Right atrium auricular region (tissue), 2 donors: ENCODE measurements at regions not wholly inside any gene's neighbourhood (a gene's known extent, or its start where the extent isn't known, plus 50 kb on each side); places are given as distances from the start of the nearest gene placed in this dataset.
"Not testable (repeated sequence)": the region's sequence is repeated elsewhere in the genome, so short reads cannot be mapped to it uniquely, and the experiment has no call there.

Source experiments
- DNase-seq: peaks from one replicate; pipeline ENCODE4 v3.0.0-alpha.2; 2019; ENCODE audit warnings: low spot score
- H3K27ac ChIP-seq, 2 donors: fragments of 200-600 bp; sonication (generic); 1 replicate in 1 of 2; 2 replicates in 1 of 2; pipeline ENCODE4 v1.5.1; 2016 to 2019
- H3K27me3 ChIP-seq, 2 donors: fragments of 200-600 bp; sonication (generic); one replicate each; pipeline versions ENCODE4 v1.5.1 to v1.6.0; 2017 to 2019
- H3K36me3 ChIP-seq: fragments of 200-600 bp; sonication (generic); one replicate; pipeline ENCODE4 v1.5.1; 2016
- H3K4me1 ChIP-seq, 2 donors: fragments of 200-600 bp; sonication (generic); one replicate each; pipeline versions ENCODE4 v1.5.1 to v1.6.0; 2017 to 2019
- H3K4me3 ChIP-seq, 2 donors: fragments of 200-600 bp; sonication (generic); 1 replicate in 1 of 2; 2 replicates in 1 of 2; pipeline ENCODE4 v1.5.1; 2017 to 2019; ENCODE audit warnings: mild to moderate bottlenecking in 1 of 2, moderate library complexity in 1 of 2
- H3K9me3 ChIP-seq, 2 donors: fragments of 200-600 bp; sonication (generic); one replicate each; pipeline ENCODE4 v1.5.1; 2019
- CTCF ChIP-seq, 2 donors: fragments of 200-600 bp; sonication (generic); IDR thresholded peaks; one replicate each; pipeline ENCODE4 v1.5.1; 2019; ENCODE audit warnings: antibody characterized with exemption in 2 of 2

- no peaks in the 10 kb centered on the region for H3K9me3 ChIP-seq
- H3K4me3 ChIP-seq: no peak overlapping the region
- DNase-seq: no peak
- H3K36me3 ChIP-seq: no peaks in the 10 kb centered on the region
- TF ChIP-seq CTCF (IDR thresholded peaks at IDR 0.05): no peak
- no peak overlapping the region for H3K27ac ChIP-seq
- H3K4me1 ChIP-seq: no peaks in the 10 kb centered on the region
- no peaks in the 10 kb centered on the region for H3K27me3 ChIP-seq
Measured at GRCh38 chr1:188827400-188827799, 1650.3 kb downstream of the BRINP3 start.

- not testable (repeated sequence) for H3K4me3 ChIP-seq, H3K4me1 ChIP-seq, H3K27ac ChIP-seq, DNase-seq, H3K27me3 ChIP-seq, H3K36me3 ChIP-seq
- peaks cover 0 to 12% of the 10 kb centered on the region in 2 donors for H3K9me3 ChIP-seq
Measured at GRCh38 chr1:188841111-188841696, 1636.5 kb downstream of the BRINP3 start.

GRCh38 chr1:188846468-188846867 is 1631.2 kb downstream of the BRINP3 start:
- Histone ChIP-seq H3K4me3 (no peak overlapping the region), H3K27ac (no peak overlapping the region), H3K27me3 (no peaks in the 10 kb centered on the region), H3K4me1 (no peaks in the 10 kb centered on the region), H3K9me3 (no peaks in the 10 kb centered on the region), H3K36me3 (no peaks in the 10 kb centered on the region)
- DNase-seq: no peak
- no peak for TF ChIP-seq CTCF (IDR thresholded peaks at IDR 0.05)

GRCh38 chr1:188857526-188858087 is 1620.1 kb downstream of the BRINP3 start:
- H3K4me1 ChIP-seq: no peaks in the 10 kb centered on the region
- H3K27ac ChIP-seq: no peak overlapping the region
- H3K27me3 ChIP-seq: no peaks in the 10 kb centered on the region
- TF ChIP-seq CTCF (IDR thresholded peaks at IDR 0.05): no peak
- H3K4me3 ChIP-seq: no peak overlapping the region
- no peaks in the 10 kb centered on the region for H3K36me3 ChIP-seq
- DNase-seq: no peak
- H3K9me3 ChIP-seq: peaks cover 0 to 6% of the 10 kb centered on the region in 2 donors

DNA sequence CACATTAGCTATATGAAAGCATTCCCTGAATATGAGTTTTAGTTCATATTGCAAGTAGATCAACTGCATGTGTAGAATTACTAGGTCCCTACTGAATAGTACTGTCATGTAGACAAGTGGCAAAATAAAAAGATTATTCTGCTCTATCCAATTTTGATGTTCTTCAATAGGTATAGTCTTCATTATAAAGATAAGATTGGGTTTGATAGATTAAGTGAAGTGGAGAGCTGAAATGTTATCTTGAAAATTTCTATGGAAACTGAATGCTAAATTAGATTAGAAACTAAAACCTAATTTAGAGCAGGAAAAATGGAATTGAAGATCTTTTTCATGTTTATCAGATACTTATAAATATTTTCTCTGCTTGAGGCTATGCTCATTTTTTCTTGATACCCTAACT is 1610.0 kb downstream of the BRINP3 start:
- H3K36me3 ChIP-seq: no peaks in the 10 kb centered on the region
- TF ChIP-seq CTCF (IDR thresholded peaks at IDR 0.05): no peak
- H3K9me3 ChIP-seq: peaks cover 0 to 4% of the 10 kb centered on the region in 2 donors
- H3K4me3 ChIP-seq: no peak overlapping the region
- no peak for DNase-seq
- no peak overlapping the region for H3K27ac ChIP-seq
- no peaks in the 10 kb centered on the region for H3K4me1 ChIP-seq
- no peaks in the 10 kb centered on the region for H3K27me3 ChIP-seq

DNA sequence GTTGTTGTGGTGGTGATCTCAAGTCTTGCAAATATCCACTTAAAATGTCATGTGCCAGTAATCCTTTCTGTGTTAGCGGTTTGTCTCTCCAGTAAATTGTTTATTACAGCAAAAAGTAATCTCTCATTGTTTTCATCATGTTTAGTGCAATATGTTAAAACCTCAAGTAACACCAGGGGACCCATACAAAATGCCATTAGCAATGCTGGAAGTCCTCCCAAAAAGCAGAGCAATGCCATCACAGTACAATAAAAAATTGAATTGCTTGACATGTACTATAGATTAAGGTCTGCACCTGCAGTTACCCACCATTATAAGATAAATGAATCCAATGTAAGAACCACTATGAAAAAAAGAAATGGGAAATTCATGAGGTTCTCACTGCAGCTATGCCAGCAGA is 1606.5 kb downstream of the BRINP3 start:
- no peaks in the 10 kb centered on the region for H3K36me3 ChIP-seq
- DNase-seq: no peak
- no peak for TF ChIP-seq CTCF (IDR thresholded peaks at IDR 0.05)
- H3K4me3 ChIP-seq: no peak overlapping the region
- no peak overlapping the region for H3K27ac ChIP-seq
- no peaks in the 10 kb centered on the region for H3K4me1 ChIP-seq
- H3K27me3 ChIP-seq: no peaks in the 10 kb centered on the region
- H3K9me3 ChIP-seq: no peaks in the 10 kb centered on the region
